GM12873 (cell line): ENCODE measurements at regions not wholly inside any gene's neighbourhood (a gene's known extent, or its start where the extent isn't known, plus 50 kb on each side); places are given as distances from the start of the nearest gene placed in this dataset.

Experiments
- CTCF ChIP-seq: IDR thresholded peaks from 2 replicates; pipeline ENCODE4 v1.5.1; 2012; ENCODE audit warnings: low read depth, mild to moderate bottlenecking, moderate library complexity, low read length, control low read depth; ENCODE audit not compliant: insufficient read depth; ENCODE audit errors: missing control alignments

DNA sequence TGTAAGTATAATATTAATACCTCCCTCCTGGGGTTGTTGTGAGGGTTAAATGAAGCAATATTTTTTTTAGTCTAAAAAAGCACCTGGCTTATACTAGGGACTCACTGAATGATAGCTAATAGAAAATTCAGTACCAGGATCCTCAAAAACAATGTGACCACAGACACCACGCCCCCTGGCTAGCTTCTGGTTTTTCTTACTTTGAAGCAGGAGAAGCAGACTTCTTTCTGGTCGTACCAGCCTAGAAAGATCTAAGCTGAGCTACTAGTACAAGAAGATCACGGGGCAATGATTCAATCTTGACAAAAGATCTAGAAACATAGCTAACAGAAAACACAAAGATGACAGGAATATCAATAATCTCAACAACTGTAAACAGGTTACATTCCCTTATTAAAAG lies 218.5 kb upstream of the SLC30A5 start:
- no peak for TF ChIP-seq CTCF

DNA sequence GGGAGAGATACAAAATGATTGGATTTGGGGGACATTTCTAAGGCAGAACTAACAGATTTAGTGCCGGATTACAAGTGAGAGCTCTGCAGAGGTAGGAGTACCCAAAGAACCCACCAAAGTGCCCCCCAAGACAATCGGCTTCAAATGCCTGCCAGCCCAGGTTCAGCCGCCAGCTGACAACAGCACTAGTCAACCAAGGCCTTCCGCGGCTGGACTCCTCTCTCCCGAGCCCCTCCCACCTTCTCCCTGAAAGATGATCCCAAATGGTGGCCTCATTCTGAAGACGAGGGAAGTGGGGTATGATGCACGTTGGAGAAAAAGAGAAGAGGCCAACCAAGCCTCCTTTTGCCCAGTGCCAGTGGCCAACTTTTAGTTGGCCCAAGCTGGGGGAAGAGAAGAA lies 210.4 kb upstream of the SLC30A5 start:
- no peak for TF ChIP-seq CTCF

DNA sequence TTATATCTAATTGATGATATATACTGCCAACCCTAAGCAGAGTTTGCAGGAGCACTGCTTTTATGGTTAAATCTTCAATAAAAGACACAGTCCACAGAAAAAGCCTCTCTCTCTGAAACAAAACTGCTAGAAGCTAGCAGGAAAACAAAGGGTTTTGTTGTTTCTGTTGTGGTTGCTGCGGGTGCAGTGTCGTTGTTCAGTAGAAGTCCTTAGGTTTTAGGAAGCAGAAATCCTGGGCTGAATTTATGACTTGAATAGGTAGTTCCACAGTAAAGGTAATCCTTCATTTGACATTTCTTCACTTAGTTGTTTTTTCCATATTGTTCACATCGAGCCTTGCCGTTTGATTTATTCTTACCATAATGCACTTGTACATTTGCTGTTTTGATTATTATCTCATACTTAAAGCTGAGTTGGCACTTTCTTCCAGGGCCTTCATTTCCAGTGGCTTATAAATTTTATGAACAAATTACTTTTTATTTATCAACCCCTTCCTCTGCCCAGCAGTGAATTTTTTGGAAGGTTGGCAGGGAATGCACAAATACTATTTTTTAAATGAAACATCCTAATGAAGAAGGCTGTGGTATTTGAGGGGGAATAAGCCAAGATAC lies 209.6 kb upstream of the SLC30A5 start:
- TF ChIP-seq CTCF: no peak

GRCh38 chr5:68884883-68885282 lies 208.9 kb upstream of the SLC30A5 start:
- TF ChIP-seq CTCF: peak; percentile 45

DNA sequence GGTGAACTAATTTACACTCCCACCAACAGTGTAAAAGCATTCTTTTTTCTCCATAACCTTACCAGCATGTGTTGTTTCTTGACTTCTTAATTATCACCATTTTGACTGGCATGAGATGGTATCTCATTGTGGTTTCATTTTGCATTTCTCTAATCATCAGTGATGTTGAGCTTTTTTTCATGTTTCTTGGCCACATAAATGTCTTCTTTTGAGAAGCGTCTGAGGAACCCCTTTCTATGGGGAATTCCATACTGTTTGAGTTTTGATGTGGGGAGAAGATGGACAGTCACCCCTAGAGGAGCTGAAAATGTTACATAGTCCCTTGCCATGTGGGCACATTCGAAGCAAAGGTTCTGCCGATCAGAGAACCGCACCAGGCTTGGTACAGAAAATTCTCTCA lies 207.0 kb upstream of the SLC30A5 start:
- TF ChIP-seq CTCF: no peak

GRCh38 chr5:68891718-68892117 lies 202.1 kb upstream of the SLC30A5 start:
- TF ChIP-seq CTCF: peak; percentile 9

GRCh38 chr5:68894673-68895072 lies 199.1 kb upstream of the SLC30A5 start:
- no peak for TF ChIP-seq CTCF
